ENCODE measurements at regions not wholly inside any gene's neighbourhood (a gene's known extent, or its start where the extent isn't known, plus 50 kb on each side); places are given as distances from the start of the nearest gene placed in this dataset.
"Not testable (repeated sequence)": the region's sequence is repeated elsewhere in the genome, so short reads cannot be mapped to it uniquely, and the experiment has no call there.

DNA sequence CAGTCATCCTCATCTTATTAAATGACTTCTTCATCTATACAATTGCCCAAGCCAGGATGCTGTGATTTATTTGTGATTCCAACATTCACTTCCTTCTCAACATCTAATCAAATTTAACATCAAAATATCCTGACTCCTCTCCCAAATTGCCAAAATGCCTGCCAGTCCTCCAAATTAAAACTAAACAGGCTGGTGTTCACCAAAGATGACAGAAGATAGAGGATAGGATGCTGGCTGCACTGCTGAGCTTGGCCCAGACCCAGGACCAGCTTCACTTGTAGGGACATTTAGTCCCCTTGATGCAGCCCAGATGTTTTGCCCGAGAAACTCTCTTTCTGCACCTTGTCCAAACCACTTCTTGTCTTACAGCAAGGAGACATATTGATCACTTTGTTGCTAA lies 540.0 kb upstream of the CNTNAP5 start:
- DNase-seq = no peak

GRCh38 chr2:123493687-123494086 lies 531.4 kb upstream of the CNTNAP5 start:
- no peak for DNase-seq

GRCh38 chr2:123495241-123495640 lies 529.8 kb upstream of the CNTNAP5 start:
- DNase-seq = no peak

DNA sequence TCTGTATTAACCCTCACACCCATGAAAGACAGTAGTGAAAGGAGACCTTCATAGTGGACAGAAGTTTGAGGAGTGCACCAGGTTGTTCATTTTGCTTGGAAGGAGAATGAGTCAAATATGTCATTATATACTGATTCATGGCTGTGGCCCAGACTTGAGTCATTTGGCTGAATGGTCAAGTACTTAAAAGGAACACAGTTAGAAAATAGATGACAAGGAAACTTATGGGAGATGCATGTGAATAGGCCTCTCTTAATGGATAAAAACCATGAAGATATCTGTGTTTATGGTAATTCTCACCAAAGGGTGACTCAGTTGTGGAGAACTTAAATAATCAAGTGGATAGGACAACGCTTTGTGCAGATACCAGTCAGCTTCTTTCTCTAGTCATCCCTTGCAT lies 524.7 kb upstream of the CNTNAP5 start:
- DNase-seq = no peak

DNA sequence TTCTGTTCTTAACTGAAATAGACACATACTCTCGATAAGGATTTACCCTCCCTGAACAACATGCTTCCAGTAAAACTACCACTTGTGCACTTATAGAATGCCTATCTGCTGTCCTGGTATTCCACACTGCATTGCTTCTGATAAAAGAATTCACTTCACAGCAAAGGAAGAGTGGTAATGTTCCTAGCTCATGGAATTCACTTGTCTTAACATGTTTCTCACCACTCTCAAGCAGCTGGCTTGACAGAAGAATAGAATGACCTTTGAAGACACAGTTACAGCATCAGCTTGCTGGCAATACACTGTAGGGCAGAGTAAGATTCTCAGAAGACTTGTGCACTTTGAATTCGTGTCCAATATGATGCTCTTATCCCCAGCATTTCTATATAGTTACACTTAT lies 524.1 kb upstream of the CNTNAP5 start:
- no peak for DNase-seq

- no peak for DNase-seq
Observed at GRCh38 chr2:123502931-123503330, 522.2 kb upstream of the CNTNAP5 start.

- DNase-seq = no peak
Observed at GRCh38 chr2:123512547-123512946, 512.5 kb upstream of the CNTNAP5 start.

GRCh38 chr2:123513351-123513750 lies 511.7 kb upstream of the CNTNAP5 start:
- DNase-seq = no peak

- DNase-seq = no peak
Observed at GRCh38 chr2:123514613-123515207, 510.4 kb upstream of the CNTNAP5 start.

GRCh38 chr2:123518367-123518766 lies 506.7 kb upstream of the CNTNAP5 start:
- no peak for DNase-seq

GRCh38 chr2:123521854-123522253 lies 503.2 kb upstream of the CNTNAP5 start:
- no peak for DNase-seq

- DNase-seq = not testable (repeated sequence)
Observed at GRCh38 chr2:123522498-123522897, 502.6 kb upstream of the CNTNAP5 start.

DNA sequence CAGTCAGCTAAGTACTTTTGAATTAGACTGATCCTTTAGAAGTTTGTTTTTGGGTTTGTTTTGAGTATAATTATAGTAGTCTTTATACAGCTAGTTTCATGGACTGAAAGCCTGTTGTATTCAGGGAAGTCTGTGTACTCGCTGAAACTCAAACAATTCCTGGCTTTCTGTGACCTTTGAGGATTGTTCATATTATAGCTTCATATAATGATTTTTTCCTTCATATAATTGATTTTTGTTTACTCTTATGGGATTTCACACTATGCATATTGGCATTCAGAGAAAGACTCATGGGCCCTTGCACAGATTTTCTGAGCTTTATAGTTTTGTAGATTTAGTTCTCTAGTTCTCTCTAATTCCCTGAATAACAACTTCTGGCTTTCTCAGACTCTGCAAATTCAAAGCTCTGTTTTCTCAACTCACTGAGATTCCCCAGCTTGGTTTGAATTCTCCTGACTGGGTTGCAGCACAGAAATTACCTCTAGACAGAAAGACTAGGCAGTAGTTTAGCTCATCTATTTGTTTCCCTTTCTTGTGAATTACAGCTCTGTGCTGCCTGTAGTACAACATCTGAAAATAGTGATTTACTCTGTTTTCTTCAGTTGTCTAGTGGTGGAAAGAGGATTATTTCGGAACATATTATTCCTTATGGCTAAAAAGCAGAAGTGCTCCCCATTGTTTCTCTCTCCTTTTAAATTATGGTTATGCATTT lies 495.9 kb upstream of the CNTNAP5 start:
- no peak for DNase-seq

GRCh38 chr2:123530004-123530403 lies 495.1 kb upstream of the CNTNAP5 start:
- DNase-seq = no peak

DNA sequence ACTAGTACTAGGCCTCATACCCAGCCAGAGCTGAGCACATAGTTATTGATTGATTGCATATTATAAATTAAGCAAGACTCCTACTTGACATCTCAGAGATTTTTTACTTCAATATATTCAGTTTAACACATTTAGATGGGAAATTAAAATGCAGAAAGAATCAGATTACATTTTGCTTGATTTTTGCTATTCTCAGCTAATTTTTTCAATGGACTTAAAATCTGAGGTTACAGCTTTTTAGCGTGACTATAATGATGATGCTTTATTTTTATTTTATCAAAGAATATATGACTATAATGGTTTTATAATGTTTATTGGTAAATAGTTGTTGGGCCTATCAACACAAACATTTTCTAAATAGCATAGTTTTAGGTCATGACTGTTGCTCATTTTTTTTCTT lies 493.0 kb upstream of the CNTNAP5 start:
- no peak for DNase-seq

DNA sequence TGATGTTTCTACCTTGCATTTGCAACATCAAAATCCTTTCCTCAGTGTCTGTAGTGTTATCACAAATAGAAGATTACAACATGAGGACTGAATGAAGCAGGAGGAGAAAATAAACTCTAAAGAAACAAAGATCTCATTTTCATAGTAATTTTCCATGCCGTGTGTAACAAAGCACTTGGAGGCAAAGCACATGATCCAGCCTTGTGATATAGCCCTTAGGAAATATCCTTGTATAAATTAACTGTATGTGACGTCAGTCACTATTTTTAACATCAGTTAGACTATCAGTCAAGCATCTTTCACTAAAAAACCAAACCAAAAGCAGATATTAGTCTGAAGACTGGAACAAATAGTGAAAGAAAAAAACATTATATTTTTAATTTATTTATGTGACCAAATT lies 492.1 kb upstream of the CNTNAP5 start:
- no peak for DNase-seq

GRCh38 chr2:123540291-123540690 lies 484.8 kb upstream of the CNTNAP5 start:
- DNase-seq = no peak

- DNase-seq = no peak
Observed at GRCh38 chr2:123546353-123546752, 478.7 kb upstream of the CNTNAP5 start.

DNA sequence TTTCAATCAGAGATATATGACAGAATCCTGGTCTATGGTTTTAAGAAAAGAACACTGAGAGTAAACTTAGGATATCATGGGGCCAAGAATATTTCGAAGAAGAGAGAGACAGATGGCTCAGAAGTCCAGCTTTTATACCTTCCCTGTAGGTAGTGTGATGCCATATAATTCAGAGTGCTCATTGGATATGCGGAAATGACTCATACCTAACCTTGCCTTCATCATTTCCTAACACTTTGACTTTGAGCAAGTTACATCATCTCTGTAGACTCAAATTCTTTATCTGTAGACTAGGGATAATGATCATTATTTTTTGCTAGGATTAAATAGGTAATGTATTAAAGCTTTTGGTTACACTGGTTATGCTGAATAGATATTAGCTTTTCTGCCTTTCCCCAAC lies 461.6 kb upstream of the CNTNAP5 start:
- DNase-seq = no peak

DNA sequence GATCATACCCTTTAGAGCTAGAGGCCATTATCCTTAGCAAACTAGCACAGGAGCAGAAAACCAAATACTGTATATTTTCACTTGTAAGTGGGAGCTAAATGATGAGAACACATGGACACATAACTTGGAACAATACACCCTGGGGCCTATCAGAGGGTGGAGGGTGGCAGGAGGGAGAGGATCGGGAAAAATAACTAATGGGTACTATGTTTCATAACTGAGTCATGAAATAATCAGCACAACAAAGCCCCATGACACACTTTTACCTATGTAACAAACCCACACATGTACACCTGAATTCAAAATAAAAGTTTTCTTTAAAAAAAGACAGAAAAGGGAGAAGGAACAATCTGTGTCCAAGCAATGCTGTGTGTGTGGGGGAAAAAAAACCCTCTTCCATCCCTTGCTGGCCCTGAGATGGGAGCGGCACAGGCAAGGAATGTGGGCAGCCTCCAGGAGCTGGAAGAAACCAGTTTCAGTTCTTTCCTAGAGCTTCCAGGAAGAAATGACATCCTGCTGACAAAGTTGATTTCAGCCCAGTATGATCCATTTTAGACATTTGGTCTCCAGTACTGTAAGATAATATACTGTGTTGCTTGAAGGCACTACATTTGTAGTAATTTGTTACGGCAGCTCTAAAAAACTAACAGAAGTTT lies 458.7 kb upstream of the CNTNAP5 start:
- DNase-seq = no peak

DNA sequence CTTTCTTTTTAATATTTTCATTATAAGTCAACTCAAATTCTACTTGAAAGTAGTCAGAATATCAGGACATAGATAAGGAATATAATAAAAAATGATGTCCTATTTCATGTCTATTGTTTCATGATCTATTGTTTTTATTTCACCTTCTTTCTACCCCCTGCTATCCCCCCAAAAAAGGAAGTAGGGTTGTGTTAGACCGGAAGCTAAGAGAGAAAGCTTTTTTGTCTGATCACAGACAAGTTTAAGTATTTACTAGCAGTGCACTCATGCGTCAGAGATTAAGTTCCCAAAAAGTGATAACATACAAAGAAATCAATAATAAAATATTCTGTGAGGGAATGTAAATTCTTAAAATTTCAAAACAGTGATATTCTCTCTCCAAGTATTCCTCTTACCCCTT lies 447.1 kb upstream of the CNTNAP5 start:
- DNase-seq = no peak

DNA sequence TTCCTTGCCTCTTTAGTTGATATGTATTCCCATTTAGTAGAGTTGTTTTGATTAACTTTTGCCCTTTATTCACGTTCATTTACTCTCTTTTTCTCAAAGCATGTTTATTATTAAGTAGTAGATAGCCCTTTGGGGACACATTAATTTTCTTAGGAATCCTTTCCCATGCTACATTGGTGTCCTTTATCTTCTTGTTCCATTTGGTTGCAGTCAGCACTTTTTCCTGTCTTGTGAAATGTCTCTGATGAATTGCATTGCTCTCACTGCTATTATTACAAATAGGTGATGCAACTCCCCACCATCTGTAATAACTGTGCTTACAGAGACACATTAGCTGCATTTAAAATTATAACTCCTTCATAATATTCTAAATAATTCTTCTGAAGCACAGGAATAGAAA lies 428.5 kb upstream of the CNTNAP5 start:
- no peak for DNase-seq

- no peak for DNase-seq
Observed at GRCh38 chr2:123597988-123598387, 427.1 kb upstream of the CNTNAP5 start.

- DNase-seq = no peak
Observed at GRCh38 chr2:123606631-123607030, 418.5 kb upstream of the CNTNAP5 start.

GRCh38 chr2:123609077-123609476 lies 416.0 kb upstream of the CNTNAP5 start:
- no peak for DNase-seq
